ENCODE measurements at regions not wholly inside any gene's neighbourhood (a gene's known extent, or its start where the extent isn't known, plus 50 kb on each side); places are given as distances from the start of the nearest gene placed in this dataset.

DNA sequence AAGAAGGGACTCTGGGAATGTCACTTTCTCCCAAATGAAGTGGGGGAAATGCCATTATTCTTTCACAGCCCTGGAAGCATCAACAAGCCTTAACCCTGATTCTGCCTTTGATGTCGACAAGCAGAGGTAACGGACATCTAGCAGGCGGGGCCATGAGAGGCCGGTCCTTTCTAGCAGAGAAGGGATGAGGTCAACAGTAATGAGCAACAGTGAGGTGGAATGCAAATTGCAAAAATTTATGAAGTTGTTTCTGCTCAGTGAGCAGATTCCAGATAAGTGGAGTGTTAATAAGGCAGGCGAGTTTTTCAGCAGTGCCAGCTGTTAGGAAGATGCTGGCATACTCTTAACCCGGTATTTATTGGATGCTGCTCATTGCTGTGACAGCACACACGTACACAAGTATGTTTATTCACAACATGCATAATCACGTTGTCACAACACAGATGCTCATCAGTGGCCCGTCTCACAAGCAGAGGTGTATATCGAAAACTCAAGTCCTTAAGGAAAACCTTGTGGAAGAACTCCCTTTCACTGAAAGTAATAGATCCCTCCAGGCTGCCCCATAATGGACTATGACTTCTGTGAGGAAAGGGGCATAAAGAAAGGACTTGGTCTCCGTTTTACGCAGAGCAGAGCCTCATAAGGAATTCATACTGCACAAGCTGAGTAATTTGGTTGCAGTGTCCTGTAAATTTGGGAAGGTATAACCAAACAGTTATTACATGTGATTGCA, 329.0 kb downstream of the IGSF11 start:
- Histone ChIP-seq H3K4me1 (no peaks in the 10 kb centered on the region), H3K27ac (no peak overlapping the region), H3K36me3 (no peaks in the 10 kb centered on the region), H3K9me3 (no peaks in the 10 kb centered on the region), H3K4me3 (no peak overlapping the region), H3K27me3 (no peaks in the 10 kb centered on the region)
- intact Hi-C loops (cut with DNase I; ENCODE audit: low total_unique reads) = no loop called here
- no peak for DNase-seq
- TF ChIP-seq, protein P1, sequence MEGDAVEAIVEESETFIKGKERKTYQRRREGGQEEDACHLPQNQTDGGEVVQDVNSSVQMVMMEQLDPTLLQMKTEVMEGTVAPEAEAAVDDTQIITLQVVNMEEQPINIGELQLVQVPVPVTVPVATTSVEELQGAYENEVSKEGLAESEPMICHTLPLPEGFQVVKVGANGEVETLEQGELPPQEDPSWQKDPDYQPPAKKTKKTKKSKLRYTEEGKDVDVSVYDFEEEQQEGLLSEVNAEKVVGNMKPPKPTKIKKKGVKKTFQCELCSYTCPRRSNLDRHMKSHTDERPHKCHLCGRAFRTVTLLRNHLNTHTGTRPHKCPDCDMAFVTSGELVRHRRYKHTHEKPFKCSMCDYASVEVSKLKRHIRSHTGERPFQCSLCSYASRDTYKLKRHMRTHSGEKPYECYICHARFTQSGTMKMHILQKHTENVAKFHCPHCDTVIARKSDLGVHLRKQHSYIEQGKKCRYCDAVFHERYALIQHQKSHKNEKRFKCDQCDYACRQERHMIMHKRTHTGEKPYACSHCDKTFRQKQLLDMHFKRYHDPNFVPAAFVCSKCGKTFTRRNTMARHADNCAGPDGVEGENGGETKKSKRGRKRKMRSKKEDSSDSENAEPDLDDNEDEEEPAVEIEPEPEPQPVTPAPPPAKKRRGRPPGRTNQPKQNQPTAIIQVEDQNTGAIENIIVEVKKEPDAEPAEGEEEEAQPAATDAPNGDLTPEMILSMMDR (IDR thresholded peaks at IDR 0.05) = no peak

DNA sequence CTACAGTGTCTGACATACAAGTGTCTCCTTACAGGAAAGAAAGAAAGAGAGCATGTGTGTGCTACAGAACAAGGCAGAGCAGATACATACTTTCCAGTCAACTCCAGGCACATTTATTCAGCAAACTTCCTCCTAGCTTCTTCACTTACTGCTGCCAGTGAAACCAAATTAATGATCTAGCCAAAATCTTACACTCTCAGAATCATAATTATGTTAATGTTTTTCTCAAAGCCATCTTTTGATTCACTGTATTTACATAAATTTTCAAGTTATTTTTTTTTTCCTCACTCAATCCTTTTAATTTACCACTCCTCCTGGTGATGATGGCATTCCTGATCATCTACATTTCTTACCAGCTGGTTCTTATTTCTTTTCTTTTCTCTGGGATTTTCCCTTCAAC, 326.7 kb downstream of the IGSF11 start:
- DNase-seq = no peak
- intact Hi-C loops (cut with DNase I; ENCODE audit: low total_unique reads) = no loop called here

DNA sequence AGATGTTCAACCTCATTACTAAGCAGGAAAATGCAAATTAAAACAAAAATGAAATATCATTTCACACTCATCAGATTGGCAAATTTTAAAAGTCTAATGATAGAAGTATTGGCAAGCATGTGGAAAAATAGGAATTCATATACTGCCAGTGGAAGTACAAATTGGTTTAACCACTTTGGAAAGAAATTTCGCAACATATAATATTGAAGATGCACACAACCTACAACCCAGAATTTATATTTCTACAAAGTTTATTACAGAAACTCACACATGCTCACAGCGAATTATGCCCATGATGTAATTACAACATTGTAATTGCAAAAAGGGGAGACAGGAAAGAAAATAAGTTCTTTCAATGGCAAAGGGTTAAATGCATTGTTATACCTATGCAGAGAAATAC, 324.1 kb downstream of the IGSF11 start:
- H3K4me3 ChIP-seq = no peak overlapping the region
- intact Hi-C loops (cut with DNase I; ENCODE audit: low total_unique reads) = no loop called here
- H3K9me3 ChIP-seq = no peaks in the 10 kb centered on the region
- H3K27ac ChIP-seq = no peak overlapping the region
- H3K36me3 ChIP-seq = no peaks in the 10 kb centered on the region
- DNase-seq = no peak
- TF ChIP-seq, protein P1 (IDR thresholded peaks at IDR 0.05) = no peak
- no peaks in the 10 kb centered on the region for H3K27me3 ChIP-seq
- H3K4me1 ChIP-seq = no peaks in the 10 kb centered on the region

More for the DNA sequence above, 326.7 kb downstream of the IGSF11 start:
- TF ChIP-seq, protein P1 (IDR thresholded peaks at IDR 0.05) = no peak
- Histone ChIP-seq H3K36me3 (no peaks in the 10 kb centered on the region), H3K4me1 (no peaks in the 10 kb centered on the region), H3K27me3 (no peaks in the 10 kb centered on the region), H3K9me3 (no peaks in the 10 kb centered on the region), H3K27ac (no peak overlapping the region), H3K4me3 (no peak overlapping the region)

DNA sequence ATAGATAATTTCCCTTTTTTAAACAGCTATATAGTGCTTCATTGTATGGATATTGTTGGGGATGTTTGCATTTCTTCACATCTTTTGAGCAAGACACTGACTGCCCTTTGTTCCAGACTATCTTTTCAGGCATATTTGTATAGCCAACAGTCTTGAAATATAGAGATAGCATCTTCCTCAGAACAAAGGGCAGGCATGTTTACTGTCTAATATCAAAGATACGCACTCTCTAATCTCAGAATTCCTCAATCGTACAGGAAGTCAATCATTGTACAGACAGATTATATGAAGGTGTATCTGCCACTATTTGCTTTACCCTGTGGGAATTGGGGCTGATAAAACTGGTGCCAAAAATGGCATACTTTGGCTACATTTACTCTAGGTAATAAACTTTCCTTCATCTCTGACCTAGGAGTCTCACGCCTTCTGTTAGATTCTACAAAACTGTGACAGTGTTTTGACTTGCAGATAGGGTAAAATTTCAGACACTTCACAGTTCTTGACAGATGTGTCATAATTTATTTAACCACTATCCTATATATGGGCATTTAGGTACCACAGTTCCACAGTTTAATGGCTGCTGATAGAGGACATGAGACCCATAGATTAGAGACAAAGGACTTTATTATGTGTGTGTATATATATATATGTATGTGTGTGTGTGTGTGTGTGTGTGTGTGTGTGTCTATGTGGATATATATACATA, 321.0 kb downstream of the IGSF11 start:
- Histone ChIP-seq H3K36me3 (no peaks in the 10 kb centered on the region), H3K9me3 (no peaks in the 10 kb centered on the region), H3K4me1 (no peaks in the 10 kb centered on the region), H3K27ac (no peak overlapping the region), H3K27me3 (no peaks in the 10 kb centered on the region), H3K4me3 (no peak overlapping the region)
- no peak for DNase-seq
- intact Hi-C loops (cut with DNase I; ENCODE audit: low total_unique reads) = no loop called here
- TF ChIP-seq, protein P1 (IDR thresholded peaks at IDR 0.05) = no peak

DNA sequence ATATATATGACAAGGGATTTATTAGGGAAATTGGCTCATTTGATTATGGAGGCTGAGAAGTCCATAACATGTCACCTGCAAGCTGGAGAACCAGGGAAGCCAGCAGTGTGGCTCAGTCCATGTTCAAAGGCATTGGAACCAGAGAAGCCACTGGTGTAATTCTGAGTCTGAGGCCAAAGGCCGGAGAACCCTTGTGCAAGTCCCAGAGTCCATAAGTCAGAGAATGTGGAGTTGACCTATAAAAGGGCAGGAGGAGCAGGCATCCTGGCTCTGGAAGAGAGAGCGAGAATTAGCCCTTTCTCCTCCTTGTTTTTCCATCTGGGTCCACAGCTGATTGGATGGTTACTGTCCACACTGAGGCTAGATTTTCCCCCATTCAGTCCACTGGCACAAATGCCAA, 319.8 kb downstream of the IGSF11 start:
- no peaks in the 10 kb centered on the region for H3K4me1 ChIP-seq
- H3K27ac ChIP-seq = no peak overlapping the region
- intact Hi-C loops (cut with DNase I; ENCODE audit: low total_unique reads) = no loop called here
- TF ChIP-seq, protein P1 (IDR thresholded peaks at IDR 0.05) = no peak
- no peak overlapping the region for H3K4me3 ChIP-seq
- H3K36me3 ChIP-seq = no peaks in the 10 kb centered on the region
- H3K9me3 ChIP-seq = peaks cover under 1 to 5% (median 4%) of the 10 kb centered on the region in 3 donors
- DNase-seq = no peak
- no peaks in the 10 kb centered on the region for H3K27me3 ChIP-seq
